Neuronal stem cell (in vitro differentiated cells): ENCODE measurements at regions not wholly inside any gene's neighbourhood (a gene's known extent, or its start where the extent isn't known, plus 50 kb on each side); places are given as distances from the start of the nearest gene placed in this dataset.
"Not testable (repeated sequence)": the region's sequence is repeated elsewhere in the genome, so short reads cannot be mapped to it uniquely, and the experiment has no call there.

ENCODE experiments used
- DNase-seq: peaks from one replicate; pipeline ENCODE4 v3.0.0-alpha.2; 2013; ENCODE audit warnings: low spot score
- H2AFZ ChIP-seq: one replicate; pipeline ENCODE4 v1.6.1; 2013; ENCODE audit warnings: mild to moderate bottlenecking, low read length, inconsistent platforms
- H2AK5ac ChIP-seq: 2 replicates; pipeline ENCODE4 v1.6.1; 2013; ENCODE audit warnings: low read depth, mild to moderate bottlenecking, inconsistent platforms, low read length, moderate library complexity, mixed read lengths
- H2BK120ac ChIP-seq: 2 replicates; pipeline ENCODE4 v1.6.1; 2013; ENCODE audit warnings: low read depth, mild to moderate bottlenecking, inconsistent platforms, low read length, moderate library complexity, mixed read lengths
- H2BK12ac ChIP-seq: one replicate; pipeline ENCODE4 v1.6.1; 2013; ENCODE audit warnings: low read length, inconsistent platforms
- H2BK15ac ChIP-seq: 2 replicates; pipeline ENCODE4 v1.6.1; 2013; ENCODE audit warnings: mild to moderate bottlenecking, low read length, inconsistent platforms, mixed read lengths
- H2BK5ac ChIP-seq: one replicate; pipeline ENCODE4 v1.6.1; 2013; ENCODE audit warnings: inconsistent platforms, mild to moderate bottlenecking, low read length, moderate library complexity
- H3K14ac ChIP-seq: one replicate; pipeline ENCODE4 v1.6.1; 2013; ENCODE audit warnings: low read length, inconsistent platforms
- H3K18ac ChIP-seq: 2 replicates; pipeline ENCODE4 v1.6.1; 2013; ENCODE audit warnings: low read length, inconsistent platforms
- H3K23ac ChIP-seq: 2 replicates; pipeline ENCODE4 v1.6.1; 2013; ENCODE audit warnings: low read depth, mild to moderate bottlenecking, mixed read lengths, low read length, inconsistent platforms; ENCODE audit not compliant: poor library complexity
- H3K27ac ChIP-seq: replicated peaks from 3 replicates; pipeline ENCODE4 v1.5.1; 2013; ENCODE audit warnings: low read length, inconsistent platforms
- H3K27me3 ChIP-seq, 3 experiments: 2 replicates each; pipeline ENCODE4 v1.6.1; 2013; ENCODE audit warnings: low read length in 3 of 3, mild to moderate bottlenecking in 2 of 3, inconsistent platforms in 1 of 3, low read depth in 1 of 3, mixed read lengths in 1 of 3, moderate library complexity in 1 of 3; ENCODE audit not compliant: control insufficient read depth in 3 of 3, insufficient read depth in 3 of 3
- H3K36me3 ChIP-seq, 2 donors: replicated peaks in 1 of 2; 2 replicates each; pipeline ENCODE4 v1.6.1; 2013; ENCODE audit warnings: low read length in 2 of 2; ENCODE audit not compliant: control insufficient read depth in 2 of 2, insufficient read depth in 2 of 2
- H3K4ac ChIP-seq: 2 replicates; pipeline ENCODE4 v1.6.1; 2013; ENCODE audit warnings: inconsistent platforms, mild to moderate bottlenecking, low read length, moderate library complexity
- H3K4me1 ChIP-seq, 2 donors: 1 replicate in 1 of 2; 2 replicates in 1 of 2; pipeline ENCODE4 v1.6.1; 2013; ENCODE audit warnings: low read length in 2 of 2, low read depth in 1 of 2; ENCODE audit not compliant: control insufficient read depth in 2 of 2, insufficient read depth in 1 of 2
- H3K4me2 ChIP-seq: one replicate; pipeline ENCODE4 v1.6.1; 2013; ENCODE audit warnings: mild to moderate bottlenecking, low read length, inconsistent platforms; ENCODE audit not compliant: insufficient read depth, poor library complexity, severe bottlenecking
- H3K4me3 ChIP-seq, 2 donors: 2 replicates each; pipeline ENCODE4 v1.5.1; 2013; ENCODE audit warnings: low read length in 2 of 2, mild to moderate bottlenecking in 2 of 2, inconsistent platforms in 1 of 2, moderate library complexity in 1 of 2
- H3K79me1 ChIP-seq: one replicate; pipeline ENCODE4 v1.6.1; 2013; ENCODE audit warnings: low read depth, mild to moderate bottlenecking, inconsistent platforms, low read length, moderate library complexity
- H3K9ac ChIP-seq: one replicate; pipeline ENCODE4 v1.6.1; 2013; ENCODE audit warnings: mild to moderate bottlenecking, low read depth, low read length, inconsistent platforms; ENCODE audit not compliant: poor library complexity
- H3K9me3 ChIP-seq, 2 donors: replicated peaks in 1 of 2; 2 replicates each; pipeline versions ENCODE3 to v1.6.1; 2013; ENCODE audit warnings: low read length in 2 of 2, mild to moderate bottlenecking in 2 of 2, inconsistent platforms in 1 of 2, low read depth in 1 of 2, mixed read lengths in 1 of 2, moderate library complexity in 1 of 2; ENCODE audit not compliant: control insufficient read depth in 2 of 2, insufficient read depth in 1 of 2
- H4K8ac ChIP-seq: one replicate; pipeline ENCODE4 v1.6.1; 2013; ENCODE audit warnings: low read depth, mild to moderate bottlenecking, inconsistent platforms, low read length, moderate library complexity
- H4K91ac ChIP-seq: one replicate; pipeline ENCODE4 v1.6.1; 2013; ENCODE audit warnings: low read length, low read depth, mild to moderate bottlenecking, inconsistent platforms; ENCODE audit not compliant: poor library complexity
- WGBS, 2 donors: extraction: QIAGEN DNeasy Blood & Tissue Kit; methylation state at CpG; one replicate each; pipeline ENCODE4 v1.1.7; 2013; ENCODE audit warnings: missing lambda C conversion rate in 2 of 2, mixed read lengths in 1 of 2; ENCODE audit not compliant: insufficient read length in 2 of 2, insufficient replicate concordance in 1 of 2; ENCODE audit errors: extremely low coverage in 2 of 2; 5-methylcytosine and 5-hydroxymethylcytosine counted together

DNA sequence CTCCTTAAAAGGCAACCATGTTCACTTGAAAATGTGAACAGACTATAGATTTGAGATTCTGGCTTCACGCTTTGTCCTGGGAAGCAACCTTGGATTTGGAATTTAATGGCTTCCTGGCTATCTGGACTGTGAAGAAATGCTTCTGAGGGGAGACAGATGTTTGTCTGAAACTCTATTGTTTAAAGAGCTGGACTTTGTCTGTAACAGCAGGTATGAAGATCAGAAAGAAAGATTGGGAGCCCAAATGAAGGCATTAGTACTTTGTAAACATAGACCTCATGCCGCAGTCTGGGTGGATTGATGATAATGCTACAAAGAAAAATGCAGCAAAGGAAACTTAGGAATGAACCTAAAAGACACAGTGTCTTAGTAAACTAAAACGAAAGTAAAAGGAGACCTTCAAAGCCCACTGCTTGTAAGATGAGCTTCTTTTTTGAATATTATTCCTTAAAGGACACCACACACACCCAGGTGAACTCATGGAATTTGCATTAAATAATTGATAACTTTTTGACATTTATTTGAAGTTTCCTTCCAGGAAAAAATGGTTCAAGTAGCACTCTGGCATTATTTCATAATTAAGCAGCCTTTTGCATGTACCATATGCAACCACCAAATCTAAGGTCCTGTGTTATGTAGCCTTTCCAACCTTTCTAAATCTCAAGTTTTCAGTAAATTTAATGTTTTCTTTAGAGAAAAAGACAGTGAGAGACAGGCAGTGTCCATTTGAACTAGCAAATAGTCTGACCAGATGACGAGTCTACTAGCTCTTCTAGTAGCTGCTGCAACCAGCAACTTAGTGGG is 119.9 kb downstream of the SPDYE17 start:
- not testable (repeated sequence) for H3K14ac ChIP-seq, H3K27me3 ChIP-seq, H4K8ac ChIP-seq, H3K4ac ChIP-seq, H2BK12ac ChIP-seq, H3K23ac ChIP-seq, H2AK5ac ChIP-seq, DNase-seq, H3K79me1 ChIP-seq, H3K36me3 ChIP-seq, H3K27ac ChIP-seq, H2BK15ac ChIP-seq, H3K4me2 ChIP-seq, H3K4me1 ChIP-seq, H4K91ac ChIP-seq, H2BK5ac ChIP-seq, H3K9ac ChIP-seq, H3K9me3 ChIP-seq, H3K18ac ChIP-seq, H3K4me3 ChIP-seq, H2BK120ac ChIP-seq
- H2AFZ ChIP-seq = peak overlapping the region; percentile 58
- no CpG with 5 or more reads among the region's 4 CpGs for WGBS, 2 donors

DNA sequence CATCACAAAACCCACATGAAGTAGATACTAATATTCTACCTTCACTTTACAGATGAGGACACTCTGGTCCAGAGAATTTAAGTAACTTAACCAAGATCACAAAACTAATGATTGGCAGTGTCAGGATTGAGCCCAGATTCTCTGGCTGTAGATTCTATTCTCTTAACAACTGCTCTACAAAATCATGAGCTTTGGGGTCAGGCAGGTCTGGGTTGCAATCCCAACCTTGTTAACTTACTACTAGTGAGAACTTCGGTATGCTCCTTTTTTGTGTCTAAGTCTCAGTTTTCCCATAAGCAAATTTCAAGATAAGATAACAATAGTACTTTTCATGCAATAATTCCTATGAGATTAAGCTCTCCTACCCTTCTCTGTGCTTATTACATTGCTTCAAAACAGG is 127.5 kb downstream of the SPDYE17 start:
- H3K18ac ChIP-seq, H3K4ac ChIP-seq, H2AK5ac ChIP-seq, H3K27me3 ChIP-seq, H3K27ac ChIP-seq, H3K14ac ChIP-seq, H4K8ac ChIP-seq, H3K9me3 ChIP-seq, H2BK12ac ChIP-seq, DNase-seq, H3K36me3 ChIP-seq, H2BK15ac ChIP-seq, H3K4me1 ChIP-seq, H3K4me3 ChIP-seq, H2BK120ac ChIP-seq, H3K23ac ChIP-seq, H3K9ac ChIP-seq, H2AFZ ChIP-seq, H3K4me2 ChIP-seq, H4K91ac ChIP-seq, H3K79me1 ChIP-seq, H2BK5ac ChIP-seq: not testable (repeated sequence)
- no CpG with 5 or more reads among the region's 1 CpG for WGBS, 2 donors

DNA sequence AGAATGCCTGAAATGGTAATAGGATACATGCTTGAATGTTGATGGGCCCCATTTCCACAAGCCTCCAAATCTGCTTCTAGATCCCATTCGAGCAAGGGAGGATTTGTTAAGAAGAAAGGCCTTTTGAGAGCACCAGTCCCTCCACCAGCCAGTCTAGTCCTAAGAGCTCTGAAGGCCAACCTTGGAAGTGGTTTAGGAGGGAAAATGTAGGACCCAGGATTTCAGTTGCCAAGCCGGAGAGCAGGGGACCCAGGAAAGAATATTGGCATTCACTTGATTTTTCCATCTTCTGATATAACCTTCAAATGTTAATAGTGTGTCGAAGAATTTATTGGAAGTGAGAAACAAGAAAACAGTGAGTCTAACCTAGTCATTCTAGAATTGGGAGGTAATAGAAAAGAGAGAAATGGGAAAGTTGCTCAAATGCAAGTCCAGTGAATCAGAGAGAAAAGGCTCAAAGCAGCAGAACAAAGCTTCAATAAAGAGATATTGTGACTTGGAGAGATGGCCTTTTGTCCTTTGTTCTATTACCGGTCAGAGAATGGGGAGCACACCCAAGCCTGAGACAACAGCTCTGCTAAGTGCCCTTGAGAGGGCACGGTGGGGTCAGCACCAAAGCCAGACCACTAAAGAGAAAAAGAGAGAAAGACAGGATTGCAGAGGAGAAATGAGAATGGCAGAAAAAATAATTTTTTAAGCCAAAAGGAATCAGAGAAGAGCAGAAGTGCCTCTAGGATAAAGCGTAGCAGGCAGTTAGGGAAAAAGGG is 130.0 kb downstream of the SPDYE17 start:
- not testable (repeated sequence) for H4K8ac ChIP-seq, H2BK5ac ChIP-seq, H3K18ac ChIP-seq, H2AK5ac ChIP-seq, H3K4me3 ChIP-seq, H3K23ac ChIP-seq, H3K79me1 ChIP-seq, H3K9ac ChIP-seq, H4K91ac ChIP-seq, H2BK12ac ChIP-seq, H2AFZ ChIP-seq, DNase-seq, H3K27me3 ChIP-seq, H3K14ac ChIP-seq, H2BK120ac ChIP-seq, H3K4me2 ChIP-seq, H2BK15ac ChIP-seq, H3K27ac ChIP-seq, H3K36me3 ChIP-seq, H3K9me3 ChIP-seq, H3K4ac ChIP-seq, H3K4me1 ChIP-seq
- WGBS, 2 donors = no CpG with 5 or more reads among the region's 6 CpGs

DNA sequence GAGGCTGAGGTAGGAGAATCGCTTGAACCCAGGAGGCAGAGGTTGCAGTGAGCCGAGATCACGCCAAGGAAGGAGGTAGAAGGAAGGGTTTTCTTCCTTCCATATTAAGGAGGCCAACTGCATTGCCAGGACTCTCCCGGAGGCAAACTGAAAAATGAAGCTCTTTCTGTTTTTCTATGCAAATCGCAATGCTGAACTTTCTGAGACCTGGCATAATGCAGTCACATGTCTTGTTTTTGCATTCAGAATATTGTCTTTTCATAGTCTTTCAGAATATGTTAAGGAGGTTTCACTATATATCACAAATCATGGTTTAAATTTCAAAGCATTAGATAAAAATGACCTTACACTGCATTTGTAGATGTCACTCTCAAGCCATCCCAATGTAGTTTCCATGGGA is 133.4 kb downstream of the SPDYE17 start:
- H3K14ac ChIP-seq, H2BK12ac ChIP-seq, H3K9ac ChIP-seq, H3K4me1 ChIP-seq, H2AFZ ChIP-seq, H3K9me3 ChIP-seq, H3K4ac ChIP-seq, H3K79me1 ChIP-seq, H3K23ac ChIP-seq, H3K27me3 ChIP-seq, H3K18ac ChIP-seq, DNase-seq, H2AK5ac ChIP-seq, H4K8ac ChIP-seq, H2BK15ac ChIP-seq, H2BK5ac ChIP-seq, H3K36me3 ChIP-seq, H3K27ac ChIP-seq, H4K91ac ChIP-seq, H3K4me3 ChIP-seq, H3K4me2 ChIP-seq, H2BK120ac ChIP-seq: not testable (repeated sequence)
- WGBS, 2 donors = no CpG with 5 or more reads among the region's 5 CpGs
